ENCODE measurements at regions not wholly inside any gene's neighbourhood (a gene's known extent, or its start where the extent isn't known, plus 50 kb on each side); places are given as distances from the start of the nearest gene placed in this dataset.

DNA sequence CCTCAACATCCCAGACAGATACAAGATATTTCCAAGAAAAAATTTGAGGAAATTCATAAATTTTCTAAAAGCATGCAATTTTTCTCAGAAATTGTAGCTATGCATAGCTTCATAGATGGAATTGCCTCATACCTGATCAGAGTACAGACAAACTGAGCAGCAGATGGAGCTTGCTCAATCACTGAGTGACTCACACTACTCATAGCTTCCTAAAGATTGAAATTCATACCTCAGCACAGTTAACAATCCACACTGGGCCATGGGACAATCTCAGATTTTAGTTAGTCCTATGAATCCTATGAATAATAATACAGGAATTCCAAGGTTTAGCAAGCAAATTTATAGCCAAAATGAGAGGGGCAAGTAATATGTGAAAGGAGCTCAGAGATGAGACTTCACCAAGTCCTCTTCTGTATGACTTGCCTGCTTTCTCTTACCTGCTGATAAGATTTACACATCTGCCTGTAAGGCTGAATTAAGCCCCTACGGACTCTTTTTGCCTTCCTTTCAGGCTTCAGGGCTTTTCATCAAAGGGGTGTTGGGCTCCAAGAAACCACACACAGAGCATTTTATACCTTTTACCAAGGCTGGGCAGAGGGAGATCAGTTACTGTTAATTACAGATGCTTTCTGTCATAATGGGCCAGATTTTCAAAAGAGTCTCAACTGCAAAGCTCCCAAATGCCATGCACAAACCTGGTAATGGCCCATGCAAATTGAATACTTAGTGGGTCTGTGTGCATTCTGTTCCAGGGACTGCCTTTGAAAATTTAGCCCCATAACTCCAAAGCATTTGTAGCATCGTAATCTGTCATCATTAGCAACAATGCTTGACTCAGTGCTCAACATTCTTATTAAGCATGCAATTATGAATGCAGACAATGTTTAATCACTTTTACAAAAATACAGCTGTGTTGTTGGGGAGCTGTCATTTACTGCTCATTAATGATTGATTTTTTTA lies 439.3 kb downstream of the DTWD2 start:
- peaks cover 17% of the 10 kb centered on the region for H3K4me1 ChIP-seq (ENCODE audit: control insufficient read depth, insufficient read depth, low read length)
- H3K36me3 ChIP-seq (ENCODE audit: insufficient read depth, low read length), result no peaks in the 10 kb centered on the region
- no peaks in the 10 kb centered on the region for H3K9me3 ChIP-seq (replicated peaks; ENCODE audit: low read length)
- no peak overlapping the region for H3K9ac ChIP-seq (ENCODE audit: low read depth, low read length)
- no peak overlapping the region for H3K4me3 ChIP-seq (ENCODE audit: low read length)
- H3K27me3 ChIP-seq (ENCODE audit: control insufficient read depth, insufficient read depth, low read length), result no peaks in the 10 kb centered on the region
- no peak overlapping the region for H3K4me2 ChIP-seq (ENCODE audit: low read length)

DNA sequence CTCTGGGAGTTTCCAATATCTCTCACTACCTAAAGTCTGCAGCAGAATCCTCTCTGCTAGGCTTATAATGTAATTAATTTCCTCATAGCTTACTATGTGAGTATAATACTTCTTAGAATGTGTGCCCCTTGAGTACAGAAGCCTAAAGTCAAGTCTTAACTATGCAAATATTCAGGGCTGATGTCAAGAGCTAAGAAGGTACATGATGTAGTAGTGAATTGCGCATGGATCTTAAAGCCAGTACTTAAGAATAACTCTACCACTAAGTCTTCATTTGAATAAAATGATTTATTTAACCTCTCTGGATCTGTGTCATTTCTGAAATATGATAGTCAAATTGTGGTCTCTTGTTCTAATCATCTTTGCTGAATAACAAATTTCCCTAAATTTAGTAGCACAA lies 442.9 kb downstream of the DTWD2 start:
- Histone ChIP-seq H3K36me3 (ENCODE audit: insufficient read depth, low read length) (no peaks in the 10 kb centered on the region), H3K4me2 (ENCODE audit: low read length) (no peak overlapping the region), H3K9ac (ENCODE audit: low read depth, low read length) (no peak overlapping the region), H3K9me3 (replicated peaks; ENCODE audit: low read length) (no peaks in the 10 kb centered on the region), H3K4me1 (ENCODE audit: control insufficient read depth, insufficient read depth, low read length) (peaks cover 13% of the 10 kb centered on the region), H3K4me3 (ENCODE audit: low read length) (no peak overlapping the region), H3K27me3 (ENCODE audit: control insufficient read depth, insufficient read depth, low read length) (no peaks in the 10 kb centered on the region)

DNA sequence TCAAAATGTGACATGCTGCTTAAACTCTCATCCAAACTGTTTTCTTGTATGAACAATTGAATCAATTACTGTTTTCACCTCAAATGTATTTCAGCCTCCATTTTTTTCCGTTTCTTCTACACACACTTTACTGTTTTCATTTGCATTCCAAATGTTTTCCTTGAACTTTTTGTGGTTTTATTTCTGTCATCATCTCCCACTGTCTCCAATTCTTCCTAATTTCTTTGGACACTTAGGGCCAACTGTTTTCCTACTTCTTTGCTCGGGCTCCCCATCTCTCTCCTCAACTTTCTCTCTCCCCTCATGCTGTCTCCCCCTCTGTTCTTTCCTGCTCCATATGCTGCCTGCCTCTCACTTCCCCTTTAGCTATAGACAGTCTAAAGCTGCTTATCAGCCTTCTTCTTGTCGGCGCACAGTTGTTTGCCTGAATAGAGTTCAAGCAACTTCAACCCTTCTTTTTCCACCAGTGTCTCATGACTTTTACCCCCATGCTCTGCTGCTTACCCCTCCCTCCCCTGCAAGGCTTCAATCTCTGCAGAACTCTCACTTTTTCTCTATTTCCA lies 443.4 kb downstream of the DTWD2 start:
- no peak overlapping the region for H3K4me2 ChIP-seq (ENCODE audit: low read length)
- H3K4me3 ChIP-seq (ENCODE audit: low read length), result no peak overlapping the region
- H3K9ac ChIP-seq (ENCODE audit: low read depth, low read length), result no peak overlapping the region
- no peaks in the 10 kb centered on the region for H3K9me3 ChIP-seq (replicated peaks; ENCODE audit: low read length)
- H3K4me1 ChIP-seq (ENCODE audit: control insufficient read depth, insufficient read depth, low read length), result peaks cover 13% of the 10 kb centered on the region
- H3K36me3 ChIP-seq (ENCODE audit: insufficient read depth, low read length), result no peaks in the 10 kb centered on the region
- H3K27me3 ChIP-seq (ENCODE audit: control insufficient read depth, insufficient read depth, low read length), result no peaks in the 10 kb centered on the region

DNA sequence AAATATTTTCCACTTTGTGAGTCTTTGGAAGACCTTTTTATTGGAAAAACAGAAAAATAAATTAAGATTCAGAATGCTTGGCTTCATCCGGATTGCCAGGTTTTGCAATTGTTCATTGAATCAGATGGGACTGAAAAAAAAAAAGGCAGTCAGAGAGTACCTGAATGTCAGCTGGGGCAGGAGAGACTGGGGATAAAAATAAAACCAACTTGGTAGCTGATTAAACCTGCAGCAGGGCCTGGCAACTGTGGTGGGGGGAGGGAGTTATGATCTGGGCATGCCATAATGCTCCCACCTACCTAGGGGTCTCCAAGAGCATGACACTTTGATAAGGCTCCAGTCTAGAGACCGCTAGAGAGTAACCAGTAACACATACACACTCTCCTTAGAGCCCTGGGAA lies 454.4 kb downstream of the DTWD2 start:
- Histone ChIP-seq H3K9me3 (replicated peaks; ENCODE audit: low read length) (no peaks in the 10 kb centered on the region), H3K36me3 (ENCODE audit: insufficient read depth, low read length) (no peaks in the 10 kb centered on the region), H3K4me3 (ENCODE audit: low read length) (no peak overlapping the region), H3K4me2 (ENCODE audit: low read length) (no peak overlapping the region), H3K4me1 (ENCODE audit: control insufficient read depth, insufficient read depth, low read length) (no peaks in the 10 kb centered on the region), H3K9ac (ENCODE audit: low read depth, low read length) (no peak overlapping the region), H3K27me3 (ENCODE audit: control insufficient read depth, insufficient read depth, low read length) (no peaks in the 10 kb centered on the region)

DNA sequence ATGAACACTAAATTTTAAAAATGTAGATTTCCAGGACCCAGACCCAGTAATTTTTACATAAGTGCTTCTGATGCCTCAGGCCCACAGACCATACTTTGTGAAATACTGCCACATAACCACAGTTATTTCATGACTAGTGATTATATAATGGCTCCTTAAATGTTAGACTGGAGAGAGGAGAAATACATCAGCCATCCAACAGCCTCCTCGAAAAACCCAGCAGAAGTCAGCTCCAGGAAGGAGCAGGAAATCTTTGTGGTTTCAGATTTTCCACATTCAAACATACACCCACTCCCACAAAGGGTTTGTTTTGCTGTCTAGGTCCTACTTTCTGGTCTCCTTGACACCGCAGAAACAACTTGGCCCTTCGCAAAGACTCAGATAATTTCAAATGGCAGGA lies 455.2 kb downstream of the DTWD2 start:
- Histone ChIP-seq H3K4me1 (ENCODE audit: control insufficient read depth, insufficient read depth, low read length) (no peaks in the 10 kb centered on the region), H3K9me3 (replicated peaks; ENCODE audit: low read length) (no peaks in the 10 kb centered on the region), H3K36me3 (ENCODE audit: insufficient read depth, low read length) (no peaks in the 10 kb centered on the region), H3K9ac (ENCODE audit: low read depth, low read length) (no peak overlapping the region), H3K27me3 (ENCODE audit: control insufficient read depth, insufficient read depth, low read length) (no peaks in the 10 kb centered on the region), H3K4me3 (ENCODE audit: low read length) (no peak overlapping the region), H3K4me2 (ENCODE audit: low read length) (no peak overlapping the region)

DNA sequence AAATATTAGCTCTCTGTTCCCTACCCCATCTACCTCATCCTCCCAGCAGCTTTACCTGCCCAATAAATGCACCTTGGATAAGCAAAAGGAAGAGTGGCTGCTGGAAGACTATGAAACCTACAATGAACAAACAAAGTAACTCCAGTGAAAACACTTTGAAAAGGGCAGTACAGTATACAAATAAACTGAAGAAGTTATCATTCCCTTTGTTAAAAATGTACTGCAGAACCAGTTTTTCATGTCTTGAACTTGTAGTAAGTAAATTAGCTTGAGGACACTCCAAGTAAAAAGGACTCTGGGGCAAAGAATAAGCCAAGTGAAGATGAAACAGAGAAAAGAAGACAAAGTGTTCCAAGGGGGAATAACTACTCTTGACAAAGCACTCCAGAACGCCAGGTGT lies 457.1 kb downstream of the DTWD2 start:
- Histone ChIP-seq H3K4me3 (ENCODE audit: low read length) (no peak overlapping the region), H3K4me1 (ENCODE audit: control insufficient read depth, insufficient read depth, low read length) (no peaks in the 10 kb centered on the region), H3K9me3 (replicated peaks; ENCODE audit: low read length) (no peaks in the 10 kb centered on the region), H3K36me3 (ENCODE audit: insufficient read depth, low read length) (no peaks in the 10 kb centered on the region), H3K27me3 (ENCODE audit: control insufficient read depth, insufficient read depth, low read length) (no peaks in the 10 kb centered on the region), H3K4me2 (ENCODE audit: low read length) (no peak overlapping the region), H3K9ac (ENCODE audit: low read depth, low read length) (no peak overlapping the region)

DNA sequence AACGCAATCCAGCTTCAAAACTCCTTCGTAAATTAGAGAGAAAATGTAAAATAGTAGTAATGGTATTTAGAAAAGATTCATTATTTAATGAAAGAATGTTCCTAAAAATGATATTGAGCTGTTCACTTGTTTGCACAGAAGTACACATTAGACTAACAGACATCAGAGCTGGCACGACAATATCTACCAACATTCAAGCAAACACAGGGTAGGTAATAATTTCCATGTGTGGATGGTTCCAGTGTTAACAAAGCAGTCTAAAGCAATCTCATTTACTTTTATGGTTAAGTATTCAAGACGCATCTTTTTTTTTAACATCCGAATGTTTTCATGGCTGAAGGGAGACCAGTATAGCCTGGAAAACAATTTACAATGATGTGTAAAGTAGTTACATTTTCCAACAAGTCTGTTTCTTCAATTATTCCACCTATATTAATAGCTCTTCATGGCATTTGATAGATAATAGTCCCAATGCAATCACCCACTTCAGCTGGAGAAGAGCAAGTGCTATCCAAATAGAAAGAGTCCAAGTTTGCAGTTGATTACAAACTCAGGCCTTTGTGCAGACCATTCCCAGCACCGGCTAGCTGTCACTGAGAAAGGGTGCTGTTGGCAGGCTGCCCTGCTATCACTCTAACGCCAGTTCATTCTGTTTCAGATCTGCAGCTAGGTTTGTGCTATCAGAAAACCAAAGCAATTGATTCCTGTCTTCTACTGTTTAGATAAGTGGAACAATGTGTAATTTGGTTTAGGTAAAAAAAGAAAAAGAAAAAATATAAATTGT lies 458.8 kb downstream of the DTWD2 start:
- no peaks in the 10 kb centered on the region for H3K4me1 ChIP-seq (ENCODE audit: control insufficient read depth, insufficient read depth, low read length)
- no peak overlapping the region for H3K4me3 ChIP-seq (ENCODE audit: low read length)
- H3K9ac ChIP-seq (ENCODE audit: low read depth, low read length), result no peak overlapping the region
- no peaks in the 10 kb centered on the region for H3K27me3 ChIP-seq (ENCODE audit: control insufficient read depth, insufficient read depth, low read length)
- H3K4me2 ChIP-seq (ENCODE audit: low read length), result no peak overlapping the region
- no peaks in the 10 kb centered on the region for H3K36me3 ChIP-seq (ENCODE audit: insufficient read depth, low read length)
- no peaks in the 10 kb centered on the region for H3K9me3 ChIP-seq (replicated peaks; ENCODE audit: low read length)

DNA sequence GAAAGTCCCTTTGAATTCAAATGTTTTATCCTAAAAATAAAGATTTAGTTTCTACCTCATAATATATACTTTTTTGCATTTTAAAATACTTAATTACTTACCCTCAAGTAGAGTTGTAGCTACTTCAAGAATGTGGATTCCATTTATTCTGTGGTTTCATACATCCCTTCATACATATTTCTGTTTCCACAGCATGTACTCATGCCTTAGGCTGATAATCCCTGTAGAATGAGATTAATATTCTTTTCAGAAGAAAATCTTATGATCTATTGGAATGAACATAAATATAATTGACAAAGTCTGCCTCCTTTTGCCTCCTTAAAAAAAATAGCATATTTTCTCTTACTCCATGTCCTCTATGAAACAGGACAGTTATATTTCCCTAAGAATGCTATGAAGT lies 465.7 kb downstream of the DTWD2 start:
- Histone ChIP-seq H3K27me3 (ENCODE audit: control insufficient read depth, insufficient read depth, low read length) (no peaks in the 10 kb centered on the region), H3K4me3 (ENCODE audit: low read length) (no peak overlapping the region), H3K4me1 (ENCODE audit: control insufficient read depth, insufficient read depth, low read length) (no peaks in the 10 kb centered on the region)

DNA sequence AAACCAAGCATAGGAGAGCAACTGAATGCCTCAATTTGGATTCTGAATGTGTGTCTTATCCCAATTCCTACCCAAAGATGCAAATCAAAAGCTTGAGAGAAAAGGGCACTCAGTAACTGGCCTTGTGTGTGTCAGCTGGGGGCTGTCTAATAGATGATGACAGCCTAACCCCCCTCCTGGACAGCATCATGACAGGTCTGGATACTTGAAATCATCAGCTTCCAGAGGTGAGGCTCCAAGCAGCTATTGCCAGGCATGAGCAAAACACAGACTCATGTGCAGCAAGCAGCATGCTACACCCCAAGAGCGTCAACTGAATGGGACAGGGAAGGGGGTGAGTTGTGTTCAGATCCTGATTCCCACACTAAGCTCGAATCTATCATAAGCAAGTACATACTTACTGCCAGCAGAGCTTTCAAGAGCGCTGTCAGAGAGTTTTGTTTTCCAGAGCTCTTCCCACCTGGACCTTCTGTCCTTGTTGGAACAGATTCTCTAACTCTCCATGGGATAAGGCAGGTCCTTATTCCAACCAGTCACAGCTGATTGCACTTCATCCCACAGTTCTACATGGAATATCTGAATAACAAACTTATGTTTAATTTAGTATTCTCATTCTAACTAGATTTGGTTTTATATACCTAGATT lies 467.5 kb downstream of the DTWD2 start:
- no peaks in the 10 kb centered on the region for H3K9me3 ChIP-seq (replicated peaks; ENCODE audit: low read length)
- H3K4me2 ChIP-seq (ENCODE audit: low read length), result no peak overlapping the region
- no peak overlapping the region for H3K9ac ChIP-seq (ENCODE audit: low read depth, low read length)
- no peaks in the 10 kb centered on the region for H3K36me3 ChIP-seq (ENCODE audit: insufficient read depth, low read length)
- H3K4me3 ChIP-seq (ENCODE audit: low read length), result no peak overlapping the region
- H3K4me1 ChIP-seq (ENCODE audit: control insufficient read depth, insufficient read depth, low read length), result no peaks in the 10 kb centered on the region
- no peaks in the 10 kb centered on the region for H3K27me3 ChIP-seq (ENCODE audit: control insufficient read depth, insufficient read depth, low read length)

More for the DNA sequence above, 465.7 kb downstream of the DTWD2 start:
- Histone ChIP-seq H3K9ac (ENCODE audit: low read depth, low read length) (no peak overlapping the region), H3K36me3 (ENCODE audit: insufficient read depth, low read length) (no peaks in the 10 kb centered on the region), H3K4me2 (ENCODE audit: low read length) (no peak overlapping the region), H3K9me3 (replicated peaks; ENCODE audit: low read length) (no peaks in the 10 kb centered on the region)

DNA sequence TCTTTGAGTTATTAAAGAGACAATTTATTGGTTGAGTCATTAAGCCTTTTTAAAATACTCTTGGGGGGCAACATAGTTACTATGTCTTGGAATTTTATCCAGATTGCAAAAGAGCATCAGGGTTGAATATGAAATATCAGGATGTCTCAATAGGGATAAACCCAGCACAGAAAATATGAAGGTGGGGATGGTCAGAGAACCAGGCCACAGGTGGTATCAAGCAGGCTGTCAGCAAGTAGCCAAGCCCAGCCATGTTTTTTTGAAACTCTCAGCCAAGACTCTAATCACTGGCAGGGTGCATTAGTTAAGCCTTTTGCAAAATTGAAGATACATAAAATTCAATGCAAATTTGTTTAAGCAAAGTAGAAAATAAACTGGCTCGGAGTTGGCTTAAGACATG lies 468.9 kb downstream of the DTWD2 start:
- Histone ChIP-seq H3K36me3 (ENCODE audit: insufficient read depth, low read length) (no peaks in the 10 kb centered on the region), H3K4me3 (ENCODE audit: low read length) (no peak overlapping the region), H3K27me3 (ENCODE audit: control insufficient read depth, insufficient read depth, low read length) (no peaks in the 10 kb centered on the region), H3K4me1 (ENCODE audit: control insufficient read depth, insufficient read depth, low read length) (no peaks in the 10 kb centered on the region), H3K4me2 (ENCODE audit: low read length) (no peak overlapping the region), H3K9me3 (replicated peaks; ENCODE audit: low read length) (no peaks in the 10 kb centered on the region), H3K9ac (ENCODE audit: low read depth, low read length) (no peak overlapping the region)

DNA sequence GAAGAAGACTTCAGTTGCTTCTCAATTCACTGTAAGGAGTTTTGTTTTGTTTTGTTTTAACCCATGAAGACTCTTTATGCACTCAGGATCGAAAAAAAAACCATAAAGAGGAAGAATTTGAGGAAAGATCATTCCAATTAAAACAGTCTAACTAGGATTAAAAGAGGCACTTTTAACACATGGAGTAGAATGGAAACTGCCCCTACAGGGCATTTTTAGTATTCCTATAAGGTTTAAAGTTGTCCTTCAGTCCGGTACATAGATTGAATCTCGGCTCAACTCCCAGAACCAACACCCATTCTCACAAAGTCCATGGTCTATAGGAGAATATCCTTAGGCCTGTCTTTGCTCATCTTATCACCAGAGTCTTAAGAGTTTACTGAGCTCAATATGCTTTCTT lies 469.6 kb downstream of the DTWD2 start:
- Histone ChIP-seq H3K36me3 (ENCODE audit: insufficient read depth, low read length) (no peaks in the 10 kb centered on the region), H3K9me3 (replicated peaks; ENCODE audit: low read length) (no peaks in the 10 kb centered on the region), H3K4me3 (ENCODE audit: low read length) (no peak overlapping the region)

More for the DNA sequence above, 469.6 kb downstream of the DTWD2 start:
- no peak overlapping the region for H3K4me2 ChIP-seq (ENCODE audit: low read length)
- no peaks in the 10 kb centered on the region for H3K4me1 ChIP-seq (ENCODE audit: control insufficient read depth, insufficient read depth, low read length)
- H3K9ac ChIP-seq (ENCODE audit: low read depth, low read length), result no peak overlapping the region
- no peaks in the 10 kb centered on the region for H3K27me3 ChIP-seq (ENCODE audit: control insufficient read depth, insufficient read depth, low read length)

Measured in skeletal muscle satellite cell (primary cell).